ENCODE measurements at regions not wholly inside any gene's neighbourhood (a gene's known extent, or its start where the extent isn't known, plus 50 kb on each side); places are given as distances from the start of the nearest gene placed in this dataset.

DNA sequence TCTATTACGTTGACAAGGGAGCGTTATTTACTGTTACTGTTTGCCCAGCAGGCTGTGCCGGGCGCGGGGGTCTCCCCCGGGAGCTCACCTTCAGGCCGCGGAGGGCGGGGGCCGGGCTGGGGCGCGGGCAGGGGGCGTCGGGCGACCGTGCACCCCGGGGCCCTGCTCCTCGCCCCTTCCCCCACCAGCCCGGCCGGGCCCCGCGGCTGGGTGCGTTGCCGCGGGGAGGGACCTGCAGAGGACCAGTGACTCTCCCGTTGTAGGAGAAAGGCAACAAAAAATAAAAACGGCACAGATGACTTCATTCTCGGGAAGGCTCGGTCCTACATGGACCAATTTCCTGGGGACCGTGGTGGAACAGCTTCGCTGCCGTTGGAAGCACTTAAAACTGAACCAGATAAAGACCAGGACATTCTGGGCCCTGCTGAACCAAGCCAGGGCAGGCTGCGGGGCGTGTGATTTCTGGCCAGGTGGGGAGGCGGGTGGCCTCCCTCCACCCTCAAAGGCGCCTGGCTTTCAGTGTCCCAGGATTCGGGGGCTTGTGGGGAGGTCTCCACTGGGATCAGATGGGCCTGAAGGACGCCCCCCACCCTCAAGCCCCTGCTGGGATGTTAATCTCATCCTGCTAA lies 57.4 kb downstream of the IGLL1 start:
- DNase-seq (ENCODE audit: low spot score) (no peak), FAIRE-seq (no peak)

DNA sequence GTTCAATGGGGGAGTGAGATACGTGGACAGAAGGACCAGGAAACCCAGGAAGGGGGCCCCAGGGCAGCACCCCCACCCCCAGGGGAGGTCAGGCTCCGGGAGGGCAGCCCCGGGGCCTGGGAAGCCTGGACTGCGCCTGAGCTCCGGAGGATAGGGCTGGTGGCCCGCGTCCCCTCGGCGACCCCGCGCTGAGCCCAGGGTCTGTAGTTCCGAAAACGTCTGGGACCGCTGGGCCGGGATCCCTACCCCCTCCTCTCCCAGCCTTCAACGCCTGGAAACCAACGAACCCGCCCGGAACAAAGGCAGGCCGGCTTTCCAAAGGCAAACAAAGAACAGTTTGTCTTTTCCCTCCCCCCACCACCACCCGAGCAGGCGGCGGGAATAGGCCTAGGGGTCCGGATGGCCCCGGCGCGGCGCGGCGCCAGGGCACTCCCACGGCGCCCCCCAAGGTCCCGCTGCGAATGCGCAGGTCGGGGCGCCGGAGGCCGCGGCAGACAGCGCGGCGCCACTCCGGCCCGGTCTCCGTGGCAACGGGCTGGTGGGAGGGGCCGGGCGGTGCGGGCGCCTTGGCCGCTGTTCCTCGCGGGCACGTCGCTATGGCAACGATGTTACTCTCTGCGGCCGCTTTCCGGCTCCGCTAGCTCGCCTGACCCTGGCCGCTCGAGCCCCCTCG lies 58.5 kb downstream of the IGLL1 start:
- peak; percentile 83 for FAIRE-seq
- DNase-seq (ENCODE audit: low spot score), result peak; percentile 100

DNA sequence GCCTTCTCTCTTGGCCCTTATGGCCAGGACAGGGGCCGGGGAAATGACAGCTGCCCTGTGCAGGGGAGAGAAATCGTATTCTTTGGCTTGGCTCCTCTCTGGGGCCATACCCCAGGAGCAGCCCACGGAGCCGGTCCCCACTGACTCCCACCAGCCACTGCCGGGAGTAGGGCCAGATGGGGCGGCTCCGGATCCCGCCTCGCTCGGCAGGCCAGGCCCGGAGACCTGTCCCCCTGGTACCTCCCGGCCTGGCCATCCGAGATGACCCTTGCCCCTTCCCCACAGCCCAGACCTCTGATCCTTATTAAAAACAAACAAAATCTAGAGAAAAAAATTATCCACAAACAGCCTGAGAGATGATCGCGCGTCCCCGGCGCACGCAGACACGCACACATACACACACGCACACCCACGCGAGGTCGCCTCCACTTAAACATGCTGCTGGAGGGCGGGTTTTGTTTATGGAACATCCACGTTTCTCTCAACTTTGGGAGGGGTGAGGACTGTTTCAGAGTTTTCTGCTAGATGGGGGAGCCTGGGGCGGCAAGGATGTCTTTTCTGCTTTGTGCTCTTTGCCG lies 59.1 kb downstream of the IGLL1 start:
- DNase-seq (ENCODE audit: low spot score) (no peak), FAIRE-seq (no peak)

DNA sequence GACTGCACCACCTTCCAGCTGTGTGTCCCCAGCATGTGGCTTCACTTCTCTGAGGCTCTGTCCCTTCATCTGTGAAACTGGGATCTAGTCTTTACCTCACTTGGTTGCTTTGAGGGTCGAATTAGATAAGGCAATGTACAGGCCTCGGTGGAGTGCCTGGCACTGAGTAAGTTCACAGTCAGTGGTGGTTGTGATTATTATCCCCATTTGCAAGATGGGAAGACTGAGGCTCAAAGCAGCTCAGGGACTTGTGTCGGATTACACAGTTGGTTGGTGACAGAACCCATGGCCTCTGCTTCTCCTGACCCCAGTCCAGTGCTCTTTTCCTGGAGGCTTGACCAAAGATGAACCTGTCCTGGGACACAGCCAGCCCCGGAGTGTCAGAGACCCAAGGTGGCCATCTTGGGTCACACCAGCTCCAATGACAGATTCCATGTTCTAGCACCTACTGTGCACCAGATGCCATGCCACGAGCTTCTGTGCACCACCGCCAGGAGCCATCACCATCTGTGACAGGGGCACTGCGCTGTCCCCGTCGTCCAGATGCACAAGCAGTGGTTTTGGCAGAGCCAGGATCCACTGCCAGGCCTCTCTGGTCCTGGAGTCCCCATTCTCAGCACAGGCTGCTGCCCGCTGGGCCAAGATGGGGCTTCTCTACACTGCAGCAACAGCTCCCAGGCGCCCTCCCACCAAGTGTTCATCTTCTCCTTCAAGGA lies 60.5 kb downstream of the IGLL1 start:
- DNase-seq (ENCODE audit: low spot score) (no peak), FAIRE-seq (no peak)

DNA sequence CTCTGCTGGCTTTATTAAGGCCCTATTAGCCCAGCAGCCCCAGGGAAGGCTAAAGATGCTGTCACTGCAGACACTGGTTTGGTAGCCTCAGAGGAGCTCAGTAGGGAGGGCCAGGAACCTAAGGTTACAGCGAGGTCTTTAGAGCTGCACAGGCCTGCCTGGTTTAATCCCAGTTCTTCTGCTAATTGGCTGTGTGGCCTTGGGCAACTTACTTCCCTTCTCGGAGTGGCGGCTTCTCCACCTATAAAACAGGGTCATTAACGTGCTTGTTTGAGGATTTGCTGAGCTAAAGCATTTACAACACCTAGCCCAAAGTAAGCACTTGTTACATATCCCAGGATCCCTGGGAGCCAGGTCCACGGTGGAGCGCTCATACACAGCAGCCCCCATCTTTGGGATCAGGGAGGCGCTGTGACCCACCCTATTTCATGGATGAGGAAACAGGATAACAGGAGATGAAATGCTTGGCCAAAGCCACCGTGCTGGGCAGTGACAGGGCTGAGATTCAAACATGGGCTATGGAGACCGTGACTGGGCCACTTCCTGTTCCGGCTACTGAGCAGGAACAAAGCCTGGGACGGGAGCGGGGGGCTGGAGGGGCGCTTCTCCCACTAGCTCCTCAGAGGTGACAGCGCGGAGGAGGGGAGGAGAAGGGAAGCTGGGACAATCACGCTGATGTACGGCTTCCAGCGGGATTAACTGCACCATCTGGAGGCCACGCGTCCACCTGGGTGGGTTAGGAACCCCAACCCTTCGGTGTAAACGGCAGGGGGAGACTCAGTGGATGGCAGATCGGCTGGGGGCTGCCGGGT lies 61.5 kb downstream of the IGLL1 start:
- DNase-seq (ENCODE audit: low spot score), result no peak
- no peak for FAIRE-seq

DNA sequence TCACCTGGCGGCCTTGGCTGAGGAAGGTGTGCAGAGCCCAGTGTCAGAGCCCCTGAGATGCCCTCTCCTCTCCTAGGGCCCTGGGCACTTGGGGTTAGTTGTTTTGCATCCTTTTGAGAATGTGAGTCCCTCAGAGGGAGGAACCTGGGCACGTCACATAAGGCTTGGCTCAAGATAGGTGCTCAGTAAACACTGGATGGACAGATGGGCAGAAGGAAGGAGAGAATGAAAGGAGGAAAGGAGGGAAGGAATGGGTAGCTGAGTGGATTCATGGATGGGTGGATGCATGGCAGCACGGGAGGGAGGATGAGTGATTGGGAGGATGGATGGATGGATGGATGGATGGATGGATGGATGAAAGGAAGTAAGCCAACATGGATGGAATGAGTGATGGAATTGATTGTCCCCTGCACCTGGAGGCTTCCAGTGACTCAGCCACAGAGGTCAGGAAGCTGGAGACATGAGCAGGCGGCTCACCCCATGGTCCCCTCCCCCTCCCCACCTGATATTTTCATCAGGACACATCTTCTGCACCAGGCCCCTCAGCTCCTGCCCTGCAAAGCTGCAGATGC lies 62.2 kb downstream of the IGLL1 start:
- peak; percentile 86 for FAIRE-seq
- DNase-seq (ENCODE audit: low spot score), result no peak

DNA sequence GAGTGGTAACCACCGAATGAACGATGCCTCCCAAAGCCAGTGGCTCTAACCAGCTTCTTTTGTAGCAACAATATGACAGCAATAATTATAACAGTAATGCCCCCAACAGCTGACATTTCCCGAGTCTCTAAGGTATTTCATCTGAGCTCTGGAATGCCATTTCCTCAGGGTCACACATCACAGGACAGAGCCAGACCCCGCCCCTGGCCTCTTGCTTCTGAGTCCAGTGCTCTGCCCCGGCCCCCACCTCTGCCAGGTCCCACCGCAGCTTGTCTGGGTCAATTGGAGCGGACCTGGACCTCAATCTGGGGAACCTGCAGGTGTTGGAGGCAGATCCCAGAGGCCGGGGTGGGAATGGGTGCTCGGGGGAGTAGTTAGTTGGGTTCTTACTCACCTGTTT lies 63.8 kb downstream of the IGLL1 start:
- DNase-seq (ENCODE audit: low spot score) (no peak), FAIRE-seq (no peak)

DNA sequence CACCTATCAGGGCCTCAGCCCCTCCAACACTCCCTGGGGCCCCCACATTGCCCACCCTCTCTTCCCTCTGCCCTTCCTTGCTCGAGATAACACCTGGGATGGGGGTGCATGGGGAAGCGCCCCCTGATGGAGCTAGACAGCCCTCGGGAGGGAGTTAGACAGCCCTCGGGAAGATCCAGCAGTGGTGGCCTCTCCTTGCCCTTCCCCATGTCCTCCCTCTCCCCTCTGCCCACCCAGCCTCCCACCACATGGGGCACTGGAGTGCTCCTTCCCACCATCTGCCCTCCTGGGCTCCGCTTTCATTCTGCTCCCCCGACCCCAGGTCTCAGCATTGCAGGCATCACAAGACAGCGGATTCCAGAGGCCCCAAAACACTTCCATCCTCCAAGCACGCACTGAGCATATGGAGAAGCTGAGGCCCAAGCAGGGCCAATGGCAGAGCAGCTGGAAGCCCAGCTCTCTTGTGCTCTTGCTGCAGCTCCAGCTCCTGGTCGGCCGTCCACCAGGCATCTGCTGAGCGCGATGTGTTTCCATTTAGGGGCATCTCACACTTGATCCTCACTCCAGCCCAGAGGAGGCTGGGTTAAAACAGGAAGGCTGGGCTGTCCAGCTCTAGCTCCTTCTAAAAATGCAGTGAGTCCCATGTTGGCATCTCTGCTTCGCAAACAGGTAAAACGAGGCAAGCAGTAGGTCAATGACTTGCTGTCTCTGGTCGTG lies 65.6 kb downstream of the IGLL1 start:
- FAIRE-seq, result peak; percentile 56
- no peak for DNase-seq (ENCODE audit: low spot score)

DNA sequence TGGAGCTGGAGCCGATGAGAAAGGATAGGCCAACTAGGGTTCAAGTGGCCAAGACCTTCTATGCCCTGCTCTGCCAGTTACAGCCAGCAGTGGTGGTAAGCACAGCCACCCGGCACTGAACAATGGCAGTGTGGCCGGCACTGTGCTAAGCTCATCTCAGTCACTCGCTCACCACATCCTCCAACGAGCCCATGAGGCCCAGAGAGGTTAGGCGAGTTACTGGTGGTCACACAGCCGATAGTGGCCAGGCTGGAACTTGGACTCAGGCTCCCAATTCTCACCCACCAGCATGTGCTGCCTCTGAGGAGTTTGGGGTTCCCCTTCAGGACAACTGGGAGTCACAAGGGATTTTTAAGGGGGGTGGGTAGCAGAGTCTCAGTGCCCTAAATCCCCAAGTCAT lies 66.4 kb downstream of the IGLL1 start:
- FAIRE-seq (no peak), DNase-seq (ENCODE audit: low spot score) (no peak)

DNA sequence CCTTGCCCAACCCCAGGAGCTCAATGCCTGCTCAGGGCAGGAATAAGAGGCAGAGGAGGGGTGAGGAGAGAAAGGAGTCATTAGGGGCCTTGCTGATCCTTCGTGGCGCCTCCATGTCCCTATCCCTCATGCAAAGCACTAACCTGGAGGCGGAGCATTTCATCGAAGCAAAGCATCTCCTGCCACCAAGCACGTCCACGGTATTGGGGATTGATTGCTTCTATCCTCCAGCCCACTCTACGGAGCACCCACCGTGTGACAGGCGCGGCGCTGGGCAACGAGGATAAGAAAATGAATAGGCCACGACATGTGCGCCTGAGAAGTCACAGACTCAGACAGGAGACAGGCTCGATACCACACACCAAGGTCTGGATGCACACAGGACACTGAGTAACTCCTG lies 67.0 kb downstream of the IGLL1 start:
- FAIRE-seq, result peak; percentile 23
- no peak for DNase-seq (ENCODE audit: low spot score)

DNA sequence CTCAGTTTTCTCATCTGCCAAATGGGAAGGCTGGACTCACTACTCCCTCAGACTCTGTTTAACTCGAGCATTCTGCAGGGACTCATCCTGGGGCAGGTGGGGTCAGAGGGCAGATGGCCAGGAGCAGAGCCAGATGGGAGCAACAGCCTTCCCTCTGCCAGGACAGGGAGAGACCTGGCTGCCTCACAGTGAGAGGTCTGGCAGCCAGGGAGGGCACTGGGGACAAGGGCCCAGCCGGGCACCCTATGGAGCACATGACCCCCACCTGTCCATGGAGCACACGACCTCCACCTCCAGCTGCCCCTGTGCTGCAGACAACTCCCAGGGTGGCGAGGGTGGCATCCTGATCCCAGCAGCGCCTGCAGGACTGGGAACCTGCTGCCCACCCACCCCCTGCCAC lies 67.4 kb downstream of the IGLL1 start:
- no peak for FAIRE-seq
- DNase-seq (ENCODE audit: low spot score), result no peak

DNA sequence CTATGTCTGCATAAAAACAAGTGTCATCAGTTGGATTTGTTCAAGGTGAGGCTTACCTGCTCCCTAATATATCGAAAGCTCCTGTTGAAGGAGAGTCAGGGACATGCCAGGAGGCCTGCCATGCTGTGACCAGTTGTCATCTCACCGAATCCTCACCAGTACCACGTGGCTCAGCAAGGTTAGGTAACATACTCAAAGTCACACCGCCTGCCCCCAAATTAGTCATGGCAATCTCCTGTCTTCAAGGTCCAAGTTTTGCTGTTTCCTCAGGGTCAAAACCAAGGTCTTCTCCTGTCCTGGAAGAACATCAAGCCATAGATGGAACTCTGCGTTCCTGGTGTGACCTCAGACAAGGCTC lies 67.8 kb downstream of the IGLL1 start:
- DNase-seq (ENCODE audit: low spot score), result no peak
- FAIRE-seq, result peak; percentile 86

DNA sequence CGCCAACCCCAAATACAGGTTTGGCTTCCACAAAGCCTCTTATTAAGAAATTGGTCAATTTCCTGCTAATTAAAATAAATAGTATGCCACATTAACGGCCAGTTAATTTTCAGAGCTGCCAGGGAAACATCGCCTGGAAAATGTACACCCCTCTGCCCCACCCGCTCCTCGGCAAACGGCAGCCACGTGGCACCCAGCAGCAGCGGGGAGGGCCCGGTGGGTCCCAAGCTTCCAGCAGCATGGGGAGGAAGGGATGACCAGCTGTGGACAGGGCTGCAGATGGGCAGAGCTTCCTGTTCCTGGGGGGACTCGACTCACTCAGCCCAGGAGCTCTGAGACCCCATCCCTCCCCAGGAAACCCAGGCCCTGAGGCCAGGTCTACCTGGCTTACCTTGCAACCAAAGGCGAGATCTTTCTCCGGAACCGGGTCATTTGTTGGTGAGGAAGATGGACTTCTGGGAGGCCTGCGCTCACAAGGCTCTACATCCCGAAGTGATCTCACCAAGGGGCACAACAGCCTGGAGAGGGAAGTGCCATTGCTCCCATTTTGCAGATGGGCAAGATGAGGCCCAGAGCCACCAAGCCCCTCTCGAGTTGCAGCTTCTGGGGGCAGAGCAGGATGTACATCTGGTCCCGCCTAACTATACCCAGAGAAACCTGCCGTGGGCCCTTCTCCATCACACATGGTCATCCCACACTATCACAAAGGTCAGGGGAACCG lies 68.3 kb downstream of the IGLL1 start:
- DNase-seq (ENCODE audit: low spot score), result no peak
- FAIRE-seq, result no peak

DNA sequence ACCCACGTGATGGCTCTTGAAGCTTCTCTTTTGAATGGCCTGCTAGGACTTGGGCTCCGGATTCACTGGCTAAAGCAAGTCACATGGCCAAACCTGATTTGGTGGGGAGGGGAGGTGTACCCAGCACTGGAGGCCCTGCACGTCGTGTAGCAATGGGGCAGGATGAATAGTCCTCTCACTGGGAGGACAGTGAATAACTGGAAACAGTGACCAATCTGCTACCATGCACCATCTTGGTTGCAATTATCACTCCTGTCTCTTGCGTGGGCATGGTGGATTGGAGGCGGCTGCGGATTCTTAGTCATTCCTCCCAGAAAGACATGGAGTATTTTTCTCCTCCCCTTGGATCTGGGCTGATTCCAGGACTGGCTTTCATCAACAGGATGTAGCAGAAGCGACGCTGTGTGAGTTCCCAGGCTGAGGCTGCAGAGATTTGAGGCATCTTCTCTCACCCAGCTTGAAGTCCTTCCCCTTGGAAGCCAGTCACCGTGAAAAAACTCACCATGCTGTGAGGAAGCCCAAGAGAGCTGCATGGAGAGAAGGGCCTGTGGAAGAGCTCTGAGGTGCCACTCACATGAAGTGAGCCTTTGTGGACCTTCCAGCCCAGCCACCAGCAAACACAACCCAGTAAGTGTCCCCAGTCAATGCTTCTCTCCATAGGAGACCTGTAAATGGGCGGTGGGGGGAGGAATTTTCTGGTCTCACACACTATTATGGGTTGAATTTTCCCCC lies 70.4 kb downstream of the IGLL1 start:
- FAIRE-seq, result peak; percentile 66

DNA sequence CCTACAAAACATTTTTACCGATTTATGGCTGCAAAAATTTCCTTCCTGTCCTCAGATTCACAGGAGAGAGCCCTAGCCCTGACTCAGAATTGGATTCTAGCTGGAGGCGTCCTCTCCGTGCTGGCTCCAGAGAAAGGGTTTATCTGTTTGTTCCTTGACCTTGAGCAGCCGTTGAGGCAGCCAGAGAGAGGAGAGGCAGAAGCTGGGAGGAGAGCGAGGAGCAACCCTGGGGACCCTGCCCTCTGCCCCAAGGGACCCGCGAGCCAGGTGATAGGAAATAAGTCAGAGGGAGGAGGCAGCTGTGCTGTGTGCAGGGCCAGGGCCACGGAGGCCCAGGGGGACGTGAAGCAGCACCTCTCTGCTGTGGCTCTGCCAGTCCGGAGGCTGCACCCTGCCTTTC lies 75.6 kb downstream of the IGLL1 start:
- FAIRE-seq (no peak), DNase-seq (ENCODE audit: low spot score) (no peak)

More for the DNA sequence above, 70.4 kb downstream of the IGLL1 start:
- DNase-seq (ENCODE audit: low spot score), result no peak

DNA sequence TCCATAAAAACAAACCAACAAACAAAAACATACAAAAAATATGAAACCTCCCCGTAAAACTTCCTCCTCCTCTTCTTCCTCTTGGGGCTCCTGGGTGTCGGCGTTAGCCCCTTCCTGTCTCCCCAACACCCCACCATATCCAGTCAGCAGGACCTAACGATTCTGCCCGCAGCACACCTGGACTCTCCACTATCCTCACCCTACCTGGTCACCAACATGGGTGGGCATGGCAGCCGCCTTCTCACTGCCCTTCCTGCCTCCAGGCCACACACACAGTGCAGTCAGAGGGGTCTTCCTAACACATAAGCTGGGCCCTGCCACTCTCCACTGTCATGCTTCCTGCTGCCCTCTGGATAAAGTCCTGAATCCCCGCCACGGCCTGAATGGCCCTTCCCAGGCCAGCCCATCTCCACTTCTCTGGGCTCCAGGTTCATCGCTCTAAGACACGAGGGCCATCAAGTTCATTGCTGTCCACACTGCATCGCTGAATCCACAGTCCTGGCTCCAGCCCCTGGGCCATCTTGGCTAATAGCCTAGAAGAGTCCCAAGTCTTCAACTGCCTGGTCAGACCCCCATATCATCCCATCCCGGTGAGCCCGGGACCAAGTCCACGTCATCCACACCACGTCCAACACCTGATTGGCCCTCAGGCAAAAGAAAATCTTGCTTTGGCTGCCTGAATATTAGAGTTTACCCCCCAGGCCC lies 76.2 kb downstream of the IGLL1 start:
- FAIRE-seq (no peak), DNase-seq (ENCODE audit: low spot score) (no peak)

DNA sequence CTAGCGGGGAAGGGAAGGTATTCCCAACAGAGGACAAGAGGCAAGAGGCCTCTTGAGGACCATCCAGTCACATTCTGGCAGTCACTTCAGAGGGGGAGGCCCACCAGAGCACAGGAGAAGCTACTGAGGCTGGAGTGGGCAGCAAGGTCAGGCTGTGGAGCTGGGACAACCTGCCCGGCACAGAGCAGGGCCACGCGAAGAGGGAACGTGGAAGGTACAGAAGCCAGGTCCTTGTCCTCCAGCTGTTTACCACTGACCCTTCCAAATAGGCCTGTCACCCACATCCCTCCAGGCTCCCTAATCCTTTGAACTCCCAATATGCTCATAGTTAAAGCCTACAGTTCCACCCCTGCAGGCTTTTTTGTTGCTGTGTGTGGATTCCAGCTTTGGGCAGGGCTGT lies 76.9 kb downstream of the IGLL1 start:
- FAIRE-seq (peak; percentile 17), DNase-seq (ENCODE audit: low spot score) (no peak)

DNA sequence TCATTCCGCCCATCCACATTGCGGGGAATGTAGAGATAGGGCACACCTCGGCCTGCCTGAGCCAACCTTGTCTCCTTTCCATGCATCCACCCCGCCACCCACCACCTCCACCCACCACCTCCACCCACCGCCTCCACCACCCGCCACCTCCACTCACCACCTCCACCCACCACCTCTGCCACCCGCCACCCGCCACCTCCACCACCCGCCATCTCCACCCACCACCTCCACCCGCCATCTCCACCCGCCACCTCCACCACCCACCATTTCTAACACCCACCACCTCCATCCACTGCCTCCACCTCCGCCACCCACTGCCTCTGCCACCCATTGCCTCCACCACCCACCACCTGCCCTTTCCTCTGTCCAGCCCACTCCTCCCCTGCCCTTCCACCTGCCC lies 78.4 kb downstream of the IGLL1 start:
- no peak for DNase-seq (ENCODE audit: low spot score)
- FAIRE-seq, result peak; percentile 74

DNA sequence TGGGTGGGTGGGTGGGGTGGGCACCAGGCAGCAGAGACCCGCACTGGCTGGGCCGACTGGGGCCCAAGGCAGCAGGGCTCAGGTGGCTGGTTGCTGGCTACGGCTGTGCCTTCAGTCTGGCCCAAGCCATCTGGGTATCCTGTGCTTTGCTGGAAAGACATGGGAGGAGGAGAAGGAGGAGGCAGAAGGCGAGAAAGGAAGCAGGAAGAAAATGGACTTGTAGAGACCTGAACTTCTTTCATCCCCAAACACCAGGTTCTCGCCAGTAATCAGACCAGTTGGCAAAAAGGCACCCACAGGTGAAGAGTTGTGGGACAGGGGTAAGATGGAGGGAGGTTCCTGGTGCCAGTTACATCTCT lies 78.8 kb downstream of the IGLL1 start:
- FAIRE-seq (peak; percentile 32), DNase-seq (ENCODE audit: low spot score) (no peak)

Measured in urothelium cell line (cell line).